ENCODE measurements at regions not wholly inside any gene's neighbourhood (a gene's known extent, or its start where the extent isn't known, plus 50 kb on each side); places are given as distances from the start of the nearest gene placed in this dataset.

DNA sequence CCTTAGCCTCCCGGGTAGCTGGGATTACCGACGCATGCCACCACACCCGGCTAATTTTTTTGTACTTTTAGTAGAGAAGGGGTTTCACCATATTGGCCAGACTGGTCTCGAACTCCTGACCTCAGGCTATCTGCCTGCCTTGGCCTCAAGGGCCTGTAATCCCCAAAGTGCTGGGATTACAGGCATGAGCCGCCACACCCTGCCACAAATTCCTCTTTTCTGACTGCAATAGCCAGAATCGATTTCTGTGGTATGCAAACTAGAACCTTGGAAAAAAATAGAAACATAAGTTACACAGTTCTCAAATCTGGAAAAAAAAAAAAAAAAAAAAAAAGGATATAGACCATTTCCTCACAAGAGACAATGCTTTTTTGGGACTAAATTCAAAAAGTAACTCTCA is 184.6 kb upstream of the EGLN3 start:
- peak; percentile 40 for DNase-seq (ENCODE audit: low spot score)

DNA sequence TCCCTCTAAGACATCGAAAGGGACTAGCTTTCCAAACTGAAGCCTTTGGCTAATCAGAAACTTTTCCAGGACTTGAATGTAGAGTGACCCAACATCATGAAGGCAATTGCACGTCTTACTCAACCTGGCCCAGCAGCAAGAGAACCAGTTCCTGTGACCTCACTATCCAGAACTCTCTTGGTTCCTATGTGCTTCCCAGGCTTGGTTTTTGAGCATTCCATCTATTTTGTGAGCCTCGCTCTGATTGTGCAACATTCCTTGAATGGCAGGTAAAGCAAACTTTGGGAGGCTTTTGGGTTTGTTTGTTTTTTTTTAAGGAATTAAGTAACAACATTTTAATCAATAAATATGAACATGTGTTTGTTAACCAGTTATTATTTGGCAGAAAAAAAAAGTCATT is 183.6 kb upstream of the EGLN3 start:
- no peak for DNase-seq (ENCODE audit: low spot score)

DNA sequence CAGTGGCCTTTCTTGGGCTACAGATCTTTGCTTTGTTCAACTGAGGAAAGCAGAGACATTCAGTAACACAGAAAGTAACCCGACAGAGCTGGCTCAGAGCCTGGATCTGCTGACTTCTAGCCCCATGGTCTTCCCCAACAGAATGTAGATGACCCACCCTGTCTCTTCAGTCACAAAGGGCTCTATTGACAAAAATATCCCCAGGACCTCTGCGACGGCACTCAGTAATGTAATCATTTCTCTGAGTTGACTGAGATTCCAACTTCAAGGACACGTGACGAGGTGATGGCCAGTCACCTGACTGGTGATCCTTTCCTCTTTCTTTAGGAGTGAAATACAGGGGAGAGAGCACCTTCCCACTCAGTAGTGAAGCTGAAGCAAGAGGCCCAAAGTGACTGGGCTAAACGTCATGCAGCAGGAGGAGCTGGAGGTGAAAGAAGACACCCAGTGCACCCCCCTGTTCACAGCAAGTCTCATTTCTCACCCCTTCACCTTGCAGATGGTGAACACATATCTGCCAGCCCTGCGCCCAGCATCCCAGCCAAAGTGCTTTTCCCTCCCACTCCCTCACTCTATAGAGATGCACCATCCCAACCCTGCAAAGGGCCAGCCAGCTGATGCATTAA is 179.2 kb upstream of the EGLN3 start:
- no peak for DNase-seq (ENCODE audit: low spot score)

DNA sequence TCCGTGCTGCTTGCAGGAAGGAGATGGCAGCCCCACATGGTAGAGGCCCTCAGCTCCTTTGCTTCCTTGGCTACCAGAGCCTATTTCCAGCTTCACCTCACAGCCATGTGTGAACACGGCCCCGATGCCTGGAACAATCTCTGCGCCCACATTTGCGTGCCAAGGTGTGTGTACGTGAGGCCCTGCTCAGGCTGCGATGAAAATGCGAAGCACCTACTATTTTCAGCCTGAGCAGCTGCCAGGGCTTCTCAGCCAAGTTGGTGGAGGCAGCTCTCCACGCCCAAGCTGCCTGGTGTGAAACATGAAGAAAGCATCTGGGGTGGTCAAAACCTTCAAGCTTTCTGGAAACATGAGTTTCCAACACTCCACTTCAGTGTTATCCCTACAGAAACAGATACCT is 177.8 kb upstream of the EGLN3 start:
- DNase-seq (ENCODE audit: low spot score): no peak

DNA sequence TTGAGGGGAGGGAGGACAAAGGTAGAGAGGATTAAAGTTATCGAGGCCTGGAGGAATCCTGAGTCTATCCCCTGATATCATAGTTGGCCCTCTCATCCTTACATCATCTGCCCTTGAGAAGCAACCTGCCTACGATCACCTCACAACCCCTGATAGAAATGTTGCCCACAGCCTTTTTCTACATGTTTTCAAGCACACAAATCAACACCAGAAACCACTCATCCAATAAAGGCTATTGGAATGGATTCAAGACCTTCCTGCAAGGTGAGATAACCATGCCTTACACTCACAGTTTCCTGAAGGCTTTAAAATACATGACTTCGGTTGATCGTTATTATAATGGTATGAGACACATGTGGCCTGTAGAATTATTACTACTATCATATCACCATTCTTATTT is 175.7 kb upstream of the EGLN3 start:
- DNase-seq (ENCODE audit: low spot score): no peak

DNA sequence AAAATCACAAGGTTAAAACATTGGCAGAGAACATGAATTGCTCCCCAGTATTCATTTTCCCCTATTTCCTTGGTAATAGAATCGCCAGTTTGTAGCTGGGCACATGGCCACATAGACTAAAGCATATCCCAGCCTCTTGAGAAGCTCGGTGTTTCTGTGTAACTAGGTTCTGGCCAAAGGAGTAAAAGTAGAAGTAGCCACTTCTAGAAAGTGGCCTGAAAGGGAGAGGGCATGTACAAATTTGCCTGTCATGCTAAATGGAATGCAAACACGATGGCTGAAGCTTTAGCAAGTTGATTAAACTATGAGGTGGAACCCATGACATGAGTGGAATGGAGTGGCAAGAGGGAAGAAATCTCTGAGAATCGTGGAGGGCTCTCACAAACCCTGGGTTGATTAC is 173.7 kb upstream of the EGLN3 start:
- no peak for DNase-seq (ENCODE audit: low spot score)

DNA sequence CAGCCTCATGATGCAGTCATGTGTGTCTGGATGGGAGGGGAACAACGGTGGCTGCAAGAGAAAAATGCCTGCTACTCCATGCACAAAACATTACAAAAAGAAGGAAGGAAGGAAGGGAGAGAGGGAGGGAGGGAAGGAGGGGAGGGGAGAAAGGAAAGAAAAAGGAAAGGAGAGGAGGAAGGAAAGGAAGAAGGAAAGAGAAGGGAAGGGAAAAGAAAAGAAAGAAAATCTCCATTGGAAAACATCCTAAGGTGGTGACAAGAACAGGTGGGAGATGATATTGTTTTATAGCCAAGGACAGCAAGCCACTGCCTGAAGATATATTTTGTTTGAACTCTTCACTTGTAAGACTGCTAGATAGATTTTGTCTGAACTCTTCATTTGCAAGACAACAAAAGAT is 171.8 kb upstream of the EGLN3 start:
- no peak for DNase-seq (ENCODE audit: low spot score)

DNA sequence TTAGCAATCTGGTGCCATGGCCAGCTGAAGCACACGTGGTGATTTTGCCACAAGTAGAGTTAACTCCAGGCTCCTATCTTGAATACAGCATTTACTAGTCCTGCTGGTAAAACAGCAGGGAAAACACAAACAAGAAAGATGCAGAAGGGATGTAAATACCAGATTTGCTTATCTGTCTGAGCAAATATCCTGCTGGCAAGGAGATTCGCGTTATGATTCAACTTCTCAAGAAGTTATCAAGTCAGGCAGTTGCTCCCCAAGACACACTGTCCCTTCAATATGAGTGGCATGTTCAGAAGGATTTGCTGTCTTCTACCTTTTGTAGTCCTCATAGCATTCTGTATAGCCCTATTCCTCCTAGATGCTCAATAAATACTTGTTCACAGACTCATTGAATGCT is 171.2 kb upstream of the EGLN3 start:
- peak; percentile 25 for DNase-seq (ENCODE audit: low spot score)

DNA sequence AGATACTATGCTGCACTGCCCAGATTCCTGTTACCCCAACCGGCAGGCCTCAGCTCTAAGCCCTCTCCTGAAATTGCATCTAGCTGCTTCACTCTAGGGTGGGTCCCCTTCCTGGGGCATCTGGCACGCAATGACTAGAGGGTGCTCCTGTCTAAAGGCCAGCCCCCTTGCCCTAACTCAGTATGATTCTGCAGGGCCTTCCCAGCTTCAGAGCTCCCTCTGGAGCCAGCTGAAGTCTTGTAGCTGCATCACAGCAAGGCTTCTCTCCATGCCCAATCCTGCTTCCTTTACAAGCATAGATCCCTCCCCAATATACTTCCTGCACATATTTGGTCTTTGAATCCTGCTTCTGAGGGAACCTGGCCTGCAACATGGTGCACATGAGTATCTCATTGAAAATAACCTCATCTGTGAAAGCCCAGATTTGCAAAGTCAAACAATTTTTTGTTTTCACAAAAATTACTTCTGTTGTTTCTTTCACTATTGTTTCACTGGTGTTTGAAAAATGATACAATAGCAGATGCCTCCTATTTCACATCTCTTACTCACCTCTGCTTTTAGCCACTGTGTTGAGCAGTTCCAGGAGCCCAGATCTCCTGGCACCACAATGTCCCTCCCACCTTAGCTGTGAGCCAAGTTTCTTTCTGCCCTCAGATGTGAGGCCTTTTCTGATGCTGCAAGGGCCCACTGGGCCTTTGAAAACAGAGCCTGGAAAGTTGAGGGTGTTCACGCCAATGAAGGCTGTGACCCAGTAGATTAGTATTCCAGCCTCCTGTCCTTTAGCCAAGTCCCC is 169.5 kb upstream of the EGLN3 start:
- no peak for DNase-seq (ENCODE audit: low spot score)

DNA sequence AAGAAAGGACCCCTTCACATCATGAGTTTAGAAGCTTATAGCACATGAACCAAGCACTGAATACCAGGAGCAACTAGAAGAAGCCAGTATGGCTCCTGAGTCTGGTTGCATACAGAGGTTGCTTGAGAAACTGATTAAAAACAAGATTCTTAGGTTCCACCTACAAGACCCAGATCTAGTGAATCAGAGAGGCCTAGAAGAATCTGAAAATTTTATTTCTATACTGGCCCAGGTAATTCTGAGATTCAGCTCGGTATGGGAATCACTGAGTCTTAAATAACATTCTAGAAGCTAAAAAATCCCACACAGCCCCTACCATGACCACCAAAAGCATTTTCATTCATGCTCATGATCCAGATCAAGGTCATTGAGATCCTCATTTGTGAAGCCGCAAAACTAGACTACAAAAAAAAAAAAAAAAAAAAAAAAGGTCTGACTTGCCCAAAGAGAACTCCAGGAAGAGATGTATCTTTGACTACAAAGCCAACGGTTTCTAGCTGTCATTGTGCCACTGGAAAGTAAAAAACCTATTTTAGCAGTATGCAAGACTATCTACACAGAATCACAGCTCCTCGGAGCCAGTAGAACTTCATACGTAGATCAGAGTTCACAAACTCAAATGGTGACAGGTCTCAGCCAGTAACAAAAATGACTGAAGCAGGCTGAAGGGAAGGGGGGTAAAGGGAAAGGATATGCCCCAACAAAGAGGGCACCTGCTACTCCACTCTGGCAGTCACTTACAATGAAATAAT is 168.4 kb upstream of the EGLN3 start:
- DNase-seq (ENCODE audit: low spot score): no peak

DNA sequence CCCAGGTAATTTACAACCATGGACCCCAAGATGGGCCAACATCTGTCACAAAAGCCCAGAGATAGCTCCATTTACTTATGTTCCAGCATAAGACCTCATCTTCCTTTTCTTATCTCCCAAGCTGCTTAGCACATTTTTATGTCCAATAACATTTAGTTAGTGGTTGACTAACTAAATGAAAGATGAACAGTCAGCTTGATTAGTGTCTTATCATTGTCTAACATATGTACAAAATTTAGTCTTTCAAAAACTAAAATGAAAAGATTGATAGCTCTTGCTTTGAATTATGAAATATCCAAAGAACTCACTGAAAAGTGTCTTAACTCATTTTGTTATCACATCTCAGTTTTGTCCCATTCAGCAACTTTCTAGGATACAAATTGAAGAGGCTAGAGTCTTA is 163.1 kb upstream of the EGLN3 start:
- DNase-seq (ENCODE audit: low spot score): no peak

DNA sequence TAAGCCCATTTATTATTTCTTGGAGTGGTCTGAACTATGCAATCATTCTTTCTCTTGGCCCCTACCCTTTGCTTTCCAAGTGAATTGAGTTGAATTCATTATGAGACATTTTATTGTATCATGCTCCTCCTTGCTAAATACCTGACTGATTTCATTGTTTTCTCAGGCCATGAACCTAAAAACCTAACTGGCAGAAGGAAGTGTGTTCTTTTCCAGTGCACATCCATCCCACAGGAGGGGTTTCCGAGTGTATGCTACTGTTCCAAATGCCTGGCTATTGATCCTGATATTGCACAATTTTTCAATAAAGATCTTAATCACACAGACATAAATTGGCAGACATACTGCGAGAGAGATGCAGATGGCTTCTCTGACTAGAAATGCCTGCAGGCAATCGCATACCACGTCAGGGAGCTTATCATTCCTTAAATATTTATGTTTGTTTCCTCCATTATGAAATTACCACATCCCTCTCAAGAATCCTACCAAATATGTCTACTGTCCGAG is 162.2 kb upstream of the EGLN3 start:
- DNase-seq (ENCODE audit: low spot score): peak; percentile 71

DNA sequence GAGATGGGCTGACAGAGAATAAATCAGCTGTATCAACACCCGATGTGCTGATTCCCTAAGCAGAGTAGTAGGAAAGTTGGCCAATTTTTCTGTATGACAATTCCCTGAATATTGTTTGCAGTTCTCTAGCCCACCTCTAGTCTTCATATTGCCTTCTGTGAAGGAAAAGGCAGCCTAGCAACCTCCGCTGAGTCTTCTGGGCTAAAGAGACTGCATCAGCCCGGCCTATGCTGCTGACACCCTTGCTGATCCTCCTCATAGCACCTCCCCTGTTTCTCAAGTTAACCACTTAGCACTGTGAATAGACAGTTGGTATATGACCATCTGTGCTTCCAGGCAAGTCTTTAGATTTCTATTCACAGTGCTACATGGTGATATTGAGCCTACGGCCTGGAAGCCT is 161.1 kb upstream of the EGLN3 start:
- DNase-seq (ENCODE audit: low spot score): no peak

DNA sequence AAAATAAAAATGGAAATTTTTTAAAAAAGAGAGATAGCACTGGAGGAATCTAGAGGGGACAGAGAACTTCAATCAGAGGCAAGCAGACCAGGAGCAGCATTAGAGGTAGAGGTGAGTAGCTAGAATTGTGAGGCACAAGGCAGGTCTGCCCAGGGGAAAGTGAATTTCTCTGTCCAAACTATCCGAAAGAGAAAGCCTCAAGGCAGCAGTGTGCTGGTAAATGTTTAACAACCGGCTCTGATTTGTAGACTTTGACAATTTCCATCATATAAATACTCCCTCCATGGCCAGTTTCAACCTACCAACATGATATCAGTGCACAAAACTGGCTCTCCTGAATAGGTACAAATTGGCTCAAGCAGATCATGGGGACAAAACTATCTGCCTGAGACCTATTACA is 160.6 kb upstream of the EGLN3 start:
- no peak for DNase-seq (ENCODE audit: low spot score)

DNA sequence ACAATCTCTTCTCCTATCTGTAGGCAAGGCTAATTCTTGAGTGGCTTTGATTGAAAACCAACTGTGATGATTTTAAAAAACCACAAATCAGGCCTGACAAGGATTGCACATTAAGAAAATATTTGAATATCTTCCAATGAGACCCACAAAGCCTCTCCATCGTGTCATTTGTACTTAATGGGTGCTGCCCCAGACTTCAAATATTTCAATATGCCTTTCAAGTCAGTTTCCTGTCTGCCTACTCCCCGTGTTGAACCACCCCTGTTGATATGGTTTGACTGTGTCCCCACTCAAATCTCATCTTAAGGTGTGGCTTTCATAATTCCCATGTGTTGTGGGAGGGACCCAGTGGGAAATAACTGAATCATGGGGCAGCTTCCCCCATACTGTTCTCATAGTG is 159.7 kb upstream of the EGLN3 start:
- DNase-seq (ENCODE audit: low spot score): no peak

DNA sequence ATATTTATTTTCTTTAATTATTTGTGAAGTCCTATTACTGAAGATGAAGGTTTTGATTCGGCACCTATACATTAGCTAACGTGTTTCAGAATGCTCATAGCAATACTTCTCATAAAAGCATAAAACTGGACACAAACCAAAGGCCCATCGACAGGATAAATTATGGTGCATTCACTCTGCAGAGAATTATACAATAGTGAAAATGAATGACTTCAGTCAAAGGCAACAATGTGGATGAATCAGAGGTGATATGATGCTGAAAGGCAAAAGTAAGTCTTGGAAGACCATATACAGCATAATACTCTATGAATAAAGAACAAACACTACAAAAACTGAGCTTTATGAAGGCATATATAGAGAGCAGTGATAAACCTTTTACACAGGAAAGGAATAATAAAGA is 156.6 kb upstream of the EGLN3 start:
- DNase-seq (ENCODE audit: low spot score): no peak

DNA sequence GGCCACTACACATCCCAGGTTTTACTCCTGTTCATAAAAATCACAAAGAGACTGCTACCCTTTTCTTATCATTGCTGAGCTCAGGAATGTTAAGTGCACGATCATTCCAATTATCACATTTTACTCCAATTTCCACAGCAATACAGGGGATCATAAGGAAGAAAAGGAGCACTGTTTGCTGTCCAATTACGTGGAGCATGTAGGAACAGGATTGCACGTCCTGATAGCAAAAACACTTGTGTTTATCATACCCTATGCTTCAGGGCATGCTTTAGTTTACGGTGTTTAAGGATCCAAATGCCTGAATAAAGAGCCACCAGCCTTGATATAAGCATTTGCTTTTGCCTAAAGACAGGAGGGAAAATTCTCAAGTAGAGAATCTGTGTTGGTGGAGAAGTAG is 155.4 kb upstream of the EGLN3 start:
- DNase-seq (ENCODE audit: low spot score): no peak

DNA sequence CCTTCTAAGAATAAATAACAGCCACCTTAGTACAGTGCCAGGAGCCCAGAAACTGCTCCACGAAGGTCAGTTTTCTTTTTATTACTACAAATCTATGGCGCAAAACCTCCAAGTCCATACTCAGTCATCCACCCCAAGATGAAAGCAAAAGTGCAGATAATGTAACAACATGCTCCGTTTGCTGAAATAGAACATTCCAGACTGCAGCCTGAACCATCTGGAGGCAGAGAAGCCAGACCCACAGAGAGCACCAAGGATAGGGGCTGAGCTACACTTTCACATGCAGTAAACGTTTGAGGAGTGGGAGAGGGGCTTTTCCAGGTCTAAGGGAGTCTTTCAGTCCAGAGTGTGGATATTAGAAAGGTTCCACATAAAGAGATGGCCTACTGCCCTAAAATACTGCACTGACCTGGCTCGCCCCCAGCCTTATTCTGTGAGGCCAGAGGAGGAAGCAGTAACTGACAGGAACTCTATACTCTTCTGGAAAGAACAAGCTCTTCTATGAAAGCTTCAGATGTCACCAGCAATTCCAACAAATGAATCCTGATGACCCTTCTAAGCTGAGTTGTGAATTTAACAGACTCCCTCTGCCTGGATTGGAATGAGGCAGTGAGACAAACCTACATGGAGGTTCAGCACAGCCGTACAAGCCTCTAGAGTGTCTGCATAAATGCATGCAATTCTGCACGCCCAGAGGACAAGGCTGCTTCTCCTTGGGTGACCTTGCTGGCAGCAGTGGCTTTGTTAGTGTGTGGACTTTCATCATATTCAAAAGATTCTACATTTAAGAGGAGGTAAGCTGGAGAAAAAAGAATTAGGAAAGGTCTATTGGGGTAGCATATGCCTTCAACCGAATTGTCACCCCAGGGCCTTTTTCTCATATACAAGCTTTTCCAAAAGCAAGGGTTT is 153.9 kb upstream of the EGLN3 start:
- DNase-seq (ENCODE audit: low spot score): peak; percentile 66

DNA sequence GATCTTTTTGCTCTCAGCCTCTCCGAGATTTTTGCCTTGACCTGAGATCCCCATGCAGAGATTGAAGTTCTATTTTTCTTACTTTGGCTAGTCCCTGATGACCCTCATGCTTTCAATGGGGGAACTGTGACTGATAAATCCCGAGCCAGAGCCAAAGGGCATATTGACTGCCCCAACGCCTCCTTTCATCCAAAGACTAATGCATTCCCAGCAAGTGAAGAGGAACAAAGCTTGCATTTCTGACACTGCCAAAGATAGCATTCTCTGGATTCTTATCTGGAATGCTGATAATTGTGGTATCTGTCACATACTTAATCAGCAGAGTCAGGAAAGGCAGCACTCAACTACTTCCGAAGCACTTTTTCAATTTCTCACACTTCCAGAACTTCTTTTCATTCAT is 152.3 kb upstream of the EGLN3 start:
- no peak for DNase-seq (ENCODE audit: low spot score)

DNA sequence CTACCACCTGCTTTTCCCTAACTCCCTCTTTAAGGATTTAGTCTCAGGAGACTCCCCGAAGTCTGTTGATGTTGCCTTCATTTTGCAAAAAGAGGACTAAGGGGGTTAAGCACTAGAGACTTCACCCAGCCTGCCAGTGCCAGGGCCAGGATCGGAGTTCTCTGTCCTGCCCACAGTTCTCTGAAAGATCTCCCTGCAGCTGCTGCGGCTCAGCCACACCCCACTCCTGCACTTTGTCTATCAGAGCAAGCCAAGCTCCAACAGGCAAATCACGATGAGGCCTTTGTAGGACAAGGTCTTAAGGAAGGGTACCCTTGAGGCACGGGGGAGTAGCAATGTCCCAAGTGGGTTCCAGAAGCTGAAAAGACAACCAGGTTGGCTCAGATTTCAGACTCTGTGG is 148.8 kb upstream of the EGLN3 start:
- peak; percentile 61 for DNase-seq (ENCODE audit: low spot score)

DNA sequence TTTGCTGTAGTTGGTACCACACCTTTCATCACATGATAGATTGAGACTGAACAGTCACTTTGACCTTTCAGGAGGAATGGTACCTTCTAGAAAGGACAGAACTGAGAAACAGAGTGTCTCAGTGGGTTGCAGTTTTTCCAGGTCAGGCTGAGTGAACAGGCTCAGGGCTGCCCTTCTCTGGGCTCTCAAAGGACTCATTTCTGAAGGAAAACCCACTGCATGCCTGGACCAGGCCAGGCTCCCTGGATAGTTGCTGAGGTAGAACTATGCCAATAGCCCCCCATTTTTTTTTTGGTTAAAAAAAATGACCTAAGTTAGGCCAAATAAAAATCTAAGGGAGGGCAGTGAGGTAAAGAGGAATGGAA is 148.1 kb upstream of the EGLN3 start:
- no peak for DNase-seq (ENCODE audit: low spot score)

Measured in umbilical cord (tissue), 1 donor.